Kidney (tissue), 13 donors: ENCODE measurements at regions not wholly inside any gene's neighbourhood (a gene's known extent, or its start where the extent isn't known, plus 50 kb on each side); places are given as distances from the start of the nearest gene placed in this dataset.

Source experiments
- DNase-seq, 5 donors: peaks; one replicate each; pipeline ENCODE4 v3.0.0-alpha.2; 2013 to 2020
- FAIRE-seq: peaks from 2 replicates; lab custom pipeline; 2012; peaks lifted over from hg19 to GRCh38; lab: Jason Lieb, UNC
- H3K27ac ChIP-seq, 2 donors: one replicate each; pipeline ENCODE4 v1.7.0; 2013; ENCODE audit warnings: low read depth in 2 of 2, low read length in 2 of 2, inconsistent platforms in 1 of 2
- H3K27me3 ChIP-seq: one replicate; pipeline ENCODE4 v1.7.1; 2013; ENCODE audit warnings: low read length, inconsistent platforms; ENCODE audit not compliant: control insufficient read depth, insufficient read depth
- H3K36me3 ChIP-seq, 3 donors: one replicate each; pipeline versions ENCODE4 v1.7.0 to v1.7.1; 2013; ENCODE audit warnings: low read length in 3 of 3, control low read depth in 1 of 3, inconsistent platforms in 1 of 3; ENCODE audit not compliant: insufficient read depth in 3 of 3, control insufficient read depth in 2 of 3
- H3K4me1 ChIP-seq, 3 donors: one replicate each; pipeline versions ENCODE4 v1.7.0 to v1.7.1; 2013; ENCODE audit warnings: low read length in 3 of 3, inconsistent platforms in 1 of 3, low read depth in 1 of 3; ENCODE audit not compliant: control insufficient read depth in 2 of 3, insufficient read depth in 2 of 3
- H3K4me3 ChIP-seq, 3 donors: one replicate each; pipeline versions ENCODE4 v1.7.0 to v1.8.1; 2013; ENCODE audit warnings: low read length in 3 of 3, control low read depth in 1 of 3, inconsistent platforms in 1 of 3
- H3K9ac ChIP-seq, 3 donors: one replicate each; pipeline versions ENCODE4 v1.7.0 to v1.7.1; 2013; ENCODE audit warnings: low read length in 3 of 3, control low read depth in 1 of 3, inconsistent platforms in 1 of 3
- H3K9me3 ChIP-seq, 3 donors: one replicate each; pipeline versions ENCODE4 v1.7.0 to v1.7.1; 2013; ENCODE audit warnings: low read length in 3 of 3, control low read depth in 1 of 3, inconsistent platforms in 1 of 3; ENCODE audit not compliant: control insufficient read depth in 2 of 3, insufficient read depth in 1 of 3
- intact Hi-C: fragments of 100-400 bp; cut with DNase I; formaldehyde crosslinking; loops from one replicate; pipeline ENCODE4 v1.11.1; 2022
- TF ChIP-seq, protein P1 (sequence below): IDR thresholded peaks from 3 replicates; pipeline ENCODE4 v1.5.1; 2012; ENCODE audit warnings: mild to moderate bottlenecking, moderate library complexity, borderline replicate concordance; ENCODE audit not compliant: insufficient read depth; ENCODE audit errors: extremely low read depth
- donor health status: control.
- donor health status: control.
- donor health status: control.
- donor health status: control.
- donor health status: control.
- donor health status: DM: yes; HTN: yes; CAD: no.
- donor health status: Normal renal cell carcinoma (clear cell type).

DNA sequence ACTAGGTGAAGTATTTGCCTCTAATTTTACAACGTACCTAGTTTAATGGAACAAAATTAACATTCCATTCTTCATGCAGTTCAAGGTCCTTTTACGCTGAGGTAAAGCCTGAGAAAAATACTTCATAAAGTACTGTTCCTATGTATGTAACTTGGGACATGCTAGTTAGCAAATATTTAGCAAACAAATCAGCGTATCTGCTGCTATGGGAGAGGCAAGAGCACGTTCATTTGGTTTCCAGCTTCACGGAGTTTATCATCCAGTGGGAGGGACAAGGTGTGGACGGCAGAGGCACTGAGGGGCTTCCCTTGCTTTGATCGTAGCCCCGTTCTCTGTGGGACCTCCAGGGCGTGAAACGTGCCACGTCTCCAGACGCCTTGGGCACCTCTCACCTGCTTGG, 248.8 kb downstream of the IRS2 start:
- H3K9me3 ChIP-seq = no peaks in the 10 kb centered on the region
- DNase-seq (no peak), FAIRE-seq (no peak)
- H3K27ac ChIP-seq = no peak overlapping the region
- TF ChIP-seq, protein P1, sequence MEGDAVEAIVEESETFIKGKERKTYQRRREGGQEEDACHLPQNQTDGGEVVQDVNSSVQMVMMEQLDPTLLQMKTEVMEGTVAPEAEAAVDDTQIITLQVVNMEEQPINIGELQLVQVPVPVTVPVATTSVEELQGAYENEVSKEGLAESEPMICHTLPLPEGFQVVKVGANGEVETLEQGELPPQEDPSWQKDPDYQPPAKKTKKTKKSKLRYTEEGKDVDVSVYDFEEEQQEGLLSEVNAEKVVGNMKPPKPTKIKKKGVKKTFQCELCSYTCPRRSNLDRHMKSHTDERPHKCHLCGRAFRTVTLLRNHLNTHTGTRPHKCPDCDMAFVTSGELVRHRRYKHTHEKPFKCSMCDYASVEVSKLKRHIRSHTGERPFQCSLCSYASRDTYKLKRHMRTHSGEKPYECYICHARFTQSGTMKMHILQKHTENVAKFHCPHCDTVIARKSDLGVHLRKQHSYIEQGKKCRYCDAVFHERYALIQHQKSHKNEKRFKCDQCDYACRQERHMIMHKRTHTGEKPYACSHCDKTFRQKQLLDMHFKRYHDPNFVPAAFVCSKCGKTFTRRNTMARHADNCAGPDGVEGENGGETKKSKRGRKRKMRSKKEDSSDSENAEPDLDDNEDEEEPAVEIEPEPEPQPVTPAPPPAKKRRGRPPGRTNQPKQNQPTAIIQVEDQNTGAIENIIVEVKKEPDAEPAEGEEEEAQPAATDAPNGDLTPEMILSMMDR = no peak
- no peaks in the 10 kb centered on the region for H3K4me1 ChIP-seq
- no peak overlapping the region for H3K4me3 ChIP-seq
- H3K9ac ChIP-seq = no peak overlapping the region
- no peaks in the 10 kb centered on the region for H3K36me3 ChIP-seq
- intact Hi-C loops = no loop called here
- no peaks in the 10 kb centered on the region for H3K27me3 ChIP-seq

DNA sequence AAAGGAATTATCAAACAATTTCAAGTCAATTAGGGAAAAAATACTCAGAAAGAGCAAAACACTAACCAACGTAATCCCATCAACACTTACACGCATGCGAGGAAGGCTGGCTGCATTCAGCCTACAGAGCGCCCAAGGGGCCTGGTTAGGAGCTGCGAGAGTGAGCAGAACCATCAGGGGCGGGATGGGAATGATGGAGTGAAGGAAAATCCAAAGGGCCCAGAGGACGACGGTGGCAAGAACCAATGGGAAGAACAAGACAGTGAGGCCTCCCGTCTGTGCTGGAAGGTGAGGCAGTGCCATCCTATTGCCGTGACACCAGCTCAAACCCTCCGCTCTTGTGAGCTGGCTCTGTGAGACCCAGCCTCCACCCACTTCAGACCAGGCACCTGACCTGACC, 253.0 kb downstream of the IRS2 start:
- no peak for FAIRE-seq

DNA sequence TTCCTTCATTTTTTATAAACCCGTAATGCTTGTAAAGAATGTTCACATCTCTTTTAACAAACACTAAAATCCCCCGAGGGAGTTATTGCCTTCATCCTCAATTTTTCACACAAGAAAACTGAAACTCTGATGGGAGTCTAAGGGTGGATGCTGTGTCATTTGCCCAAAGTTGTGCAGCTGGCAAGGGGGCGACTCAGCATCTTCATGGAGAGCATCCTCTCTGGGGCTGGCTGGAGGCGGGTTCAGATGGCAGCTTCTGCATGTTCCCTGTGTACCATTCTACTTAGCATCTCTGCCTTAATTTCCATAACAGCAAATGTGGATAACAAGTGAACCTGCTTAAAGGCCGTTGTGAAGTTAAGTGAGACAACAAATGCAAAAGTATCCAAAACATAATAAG, 256.4 kb downstream of the IRS2 start:
- Histone ChIP-seq H3K9ac (no peak overlapping the region), H3K27ac (no peak overlapping the region), H3K9me3 (no peaks in the 10 kb centered on the region), H3K36me3 (no peaks in the 10 kb centered on the region), H3K4me1 (no peaks in the 10 kb centered on the region), H3K4me3 (no peak overlapping the region), H3K27me3 (no peaks in the 10 kb centered on the region)
- intact Hi-C loops = no loop called here
- TF ChIP-seq, protein P1 = no peak
- no peak for FAIRE-seq
- DNase-seq = no peak

More for the DNA sequence above, 253.0 kb downstream of the IRS2 start:
- DNase-seq = no peak
- Histone ChIP-seq H3K4me3 (no peak overlapping the region), H3K36me3 (no peaks in the 10 kb centered on the region), H3K27ac (no peak overlapping the region), H3K4me1 (no peaks in the 10 kb centered on the region), H3K9ac (no peak overlapping the region), H3K27me3 (no peaks in the 10 kb centered on the region), H3K9me3 (no peaks in the 10 kb centered on the region)
- intact Hi-C loops = no loop called here
- TF ChIP-seq, protein P1 = no peak

DNA sequence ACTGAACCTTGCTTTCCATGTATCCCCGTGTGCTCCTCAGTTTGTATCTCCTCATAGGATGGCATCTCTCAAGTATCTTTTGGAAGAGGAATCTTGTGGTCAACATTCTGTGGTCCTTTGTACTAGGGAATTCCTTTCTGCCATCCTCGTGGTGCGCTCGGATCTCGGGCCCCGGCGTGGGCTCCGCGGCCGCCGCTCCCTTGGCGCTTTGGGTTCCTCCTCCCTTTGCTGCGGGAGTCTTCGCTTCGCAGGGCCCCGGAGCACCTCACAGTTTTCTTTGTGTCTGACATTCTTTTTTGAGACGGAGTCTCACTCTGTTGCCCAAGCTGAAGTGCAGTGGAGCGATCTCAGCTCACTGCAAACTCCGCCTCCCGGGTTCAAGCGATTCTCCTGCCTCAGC, 264.7 kb downstream of the IRS2 start:
- no peak overlapping the region for H3K4me3 ChIP-seq
- no peak overlapping the region for H3K9ac ChIP-seq
- no peak for FAIRE-seq
- DNase-seq = no peak
- no peaks in the 10 kb centered on the region for H3K9me3 ChIP-seq
- H3K27ac ChIP-seq = no peak overlapping the region
- no peaks in the 10 kb centered on the region for H3K27me3 ChIP-seq
- TF ChIP-seq, protein P1 = no peak
- no peaks in the 10 kb centered on the region for H3K4me1 ChIP-seq
- H3K36me3 ChIP-seq = no peaks in the 10 kb centered on the region
- intact Hi-C loops = no loop called here
